ENCODE measurements at regions not wholly inside any gene's neighbourhood (a gene's known extent, or its start where the extent isn't known, plus 50 kb on each side); places are given as distances from the start of the nearest gene placed in this dataset.

- TF ChIP-seq POLR2AphosphoS5 (IDR thresholded peaks at IDR 0.05) (no peak), CTCF (IDR thresholded peaks at IDR 0.05; ENCODE audit: poor library complexity, severe bottlenecking) (no peak)
These were observed 176.2 kb upstream of the ANKRD28 start for GRCh38 chr3:15973940-15974339.
